ENCODE measurements at regions not wholly inside any gene's neighbourhood (a gene's known extent, or its start where the extent isn't known, plus 50 kb on each side); places are given as distances from the start of the nearest gene placed in this dataset.

DNA sequence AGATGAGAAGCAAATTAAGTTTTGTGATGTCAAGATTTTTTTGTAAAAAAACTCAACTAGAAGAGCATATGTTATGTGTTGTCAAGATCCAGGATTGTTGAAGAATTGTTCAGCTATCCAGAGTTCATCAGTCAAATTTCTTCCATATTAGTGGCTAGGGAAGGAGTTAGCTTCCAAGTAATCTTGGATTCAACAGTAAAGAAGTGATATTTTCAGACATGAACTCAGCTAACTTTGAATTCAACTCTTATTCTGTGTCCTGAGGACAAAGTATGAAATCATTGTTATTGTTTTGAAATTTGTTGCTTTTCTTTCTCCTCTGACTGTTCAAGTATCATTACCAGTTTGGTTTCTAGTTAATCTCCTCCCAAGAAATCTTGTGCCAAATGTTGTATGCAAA is 589.3 kb upstream of the NOVA1 start:
- Histone ChIP-seq H3K4me2 (replicated peaks; ENCODE audit: low read depth, low read length, poor library complexity, severe bottlenecking) (no peak overlapping the region), H3K27me3 (replicated peaks in 1 of 4; ENCODE audit: control extremely low read depth in 1 of 4, control insufficient read depth in 3 of 4, insufficient read depth in 4 of 4, low read length in 3 of 4) (no peaks in the 10 kb centered on the region), H4K20me1 (ENCODE audit: control insufficient read depth, insufficient read depth, low read length, poor library complexity, severe bottlenecking) (no peaks in the 10 kb centered on the region), H3K9me3 (ENCODE audit: control extremely low read depth in 1 of 3, control insufficient read depth in 2 of 3, insufficient read depth in 1 of 3, low read length in 2 of 3) (peaks cover 0 to 4% (median 0%) of the 10 kb centered on the region in 3 donors), H3K4me1 (ENCODE audit: control insufficient read depth in 2 of 2, insufficient read depth in 2 of 2, low read length in 2 of 2) (no peaks in the 10 kb centered on the region), H2AFZ (ENCODE audit: insufficient read depth, low read depth, low read length, poor library complexity, severe bottlenecking) (no peak overlapping the region), H3K4me3 (ENCODE audit: control extremely low read depth in 1 of 5, extremely low read depth in 1 of 5, insufficient read depth in 1 of 5, low read depth in 2 of 5, low read length in 4 of 5) (no peak overlapping the region), H3K9ac (ENCODE audit: low read length) (no peak overlapping the region), H3K36me3 (replicated peaks in 1 of 2; ENCODE audit: control extremely low read depth in 1 of 2, control insufficient read depth in 1 of 2, extremely low read depth in 1 of 2, insufficient read depth in 2 of 2, low read length in 1 of 2) (no peaks in the 10 kb centered on the region), H3K27ac (ENCODE audit: low read length in 2 of 2) (no peak overlapping the region), H3K79me2 (ENCODE audit: control insufficient read depth, insufficient read depth, low read length) (no peaks in the 10 kb centered on the region)
- CTCF ChIA-PET = no interaction called here
- Mint-ChIP-seq H3K9me3 (ENCODE audit: insufficient read depth) (peaks cover 3% of the 10 kb centered on the region), H3K27me3 (no peaks in the 10 kb centered on the region), H3K4me1 (no peaks in the 10 kb centered on the region), H3K4me3 (no peak overlapping the region), H3K27ac (no peak overlapping the region)
- no peak for DNase-seq
- TF ChIP-seq EZH2 (IDR thresholded peaks at IDR 0.05; ENCODE audit: borderline replicate concordance, insufficient read depth, low read depth, low read length, poor library complexity, severe bottlenecking) = no peak
- TF ChIP-seq, protein P1, sequence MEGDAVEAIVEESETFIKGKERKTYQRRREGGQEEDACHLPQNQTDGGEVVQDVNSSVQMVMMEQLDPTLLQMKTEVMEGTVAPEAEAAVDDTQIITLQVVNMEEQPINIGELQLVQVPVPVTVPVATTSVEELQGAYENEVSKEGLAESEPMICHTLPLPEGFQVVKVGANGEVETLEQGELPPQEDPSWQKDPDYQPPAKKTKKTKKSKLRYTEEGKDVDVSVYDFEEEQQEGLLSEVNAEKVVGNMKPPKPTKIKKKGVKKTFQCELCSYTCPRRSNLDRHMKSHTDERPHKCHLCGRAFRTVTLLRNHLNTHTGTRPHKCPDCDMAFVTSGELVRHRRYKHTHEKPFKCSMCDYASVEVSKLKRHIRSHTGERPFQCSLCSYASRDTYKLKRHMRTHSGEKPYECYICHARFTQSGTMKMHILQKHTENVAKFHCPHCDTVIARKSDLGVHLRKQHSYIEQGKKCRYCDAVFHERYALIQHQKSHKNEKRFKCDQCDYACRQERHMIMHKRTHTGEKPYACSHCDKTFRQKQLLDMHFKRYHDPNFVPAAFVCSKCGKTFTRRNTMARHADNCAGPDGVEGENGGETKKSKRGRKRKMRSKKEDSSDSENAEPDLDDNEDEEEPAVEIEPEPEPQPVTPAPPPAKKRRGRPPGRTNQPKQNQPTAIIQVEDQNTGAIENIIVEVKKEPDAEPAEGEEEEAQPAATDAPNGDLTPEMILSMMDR (IDR thresholded peaks at IDR 0.05) = no peak
- POLR2A ChIA-PET = no interaction called here
- intact Hi-C loops (cut with micrococcal nuclease) = no loop called here
- no peak for ATAC-seq (ENCODE audit: low read depth)

DNA sequence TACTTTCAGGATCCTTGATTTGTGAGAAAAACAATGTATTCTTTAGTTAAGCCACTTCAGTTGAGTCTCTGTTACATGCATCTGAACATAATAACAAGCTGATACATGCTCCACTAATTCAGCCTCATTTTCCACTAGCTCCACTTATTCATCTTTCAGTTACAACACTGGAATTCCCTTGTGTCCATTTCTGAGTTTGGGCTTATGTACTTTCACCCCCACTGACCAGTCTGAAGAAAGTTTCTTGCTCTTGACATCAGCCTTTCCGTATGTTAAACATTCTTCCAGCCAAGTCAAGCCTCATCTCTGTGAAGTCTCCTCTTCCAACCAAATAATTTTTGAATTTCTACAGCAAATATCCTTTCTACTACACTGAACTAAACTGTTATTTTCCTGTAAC is 592.5 kb upstream of the NOVA1 start:
- Histone ChIP-seq H2AFZ (ENCODE audit: insufficient read depth, low read depth, low read length, poor library complexity, severe bottlenecking) (no peak overlapping the region), H4K20me1 (ENCODE audit: control insufficient read depth, insufficient read depth, low read length, poor library complexity, severe bottlenecking) (no peaks in the 10 kb centered on the region), H3K4me1 (ENCODE audit: control insufficient read depth in 2 of 2, insufficient read depth in 2 of 2, low read length in 2 of 2) (no peaks in the 10 kb centered on the region), H3K27me3 (replicated peaks in 1 of 4; ENCODE audit: control extremely low read depth in 1 of 4, control insufficient read depth in 3 of 4, insufficient read depth in 4 of 4, low read length in 3 of 4) (no peaks in the 10 kb centered on the region), H3K27ac (ENCODE audit: low read length in 2 of 2) (no peak overlapping the region), H3K36me3 (replicated peaks in 1 of 2; ENCODE audit: control extremely low read depth in 1 of 2, control insufficient read depth in 1 of 2, extremely low read depth in 1 of 2, insufficient read depth in 2 of 2, low read length in 1 of 2) (no peaks in the 10 kb centered on the region), H3K4me2 (replicated peaks; ENCODE audit: low read depth, low read length, poor library complexity, severe bottlenecking) (no peak overlapping the region), H3K9me3 (ENCODE audit: control extremely low read depth in 1 of 3, control insufficient read depth in 2 of 3, insufficient read depth in 1 of 3, low read length in 2 of 3) (peaks cover 0 to 4% (median 0%) of the 10 kb centered on the region in 3 donors), H3K4me3 (ENCODE audit: control extremely low read depth in 1 of 5, extremely low read depth in 1 of 5, insufficient read depth in 1 of 5, low read depth in 2 of 5, low read length in 4 of 5) (no peak overlapping the region), H3K79me2 (ENCODE audit: control insufficient read depth, insufficient read depth, low read length) (no peaks in the 10 kb centered on the region), H3K9ac (ENCODE audit: low read length) (no peak overlapping the region)
- TF ChIP-seq, protein P1 (IDR thresholded peaks at IDR 0.05) = no peak
- no peak for TF ChIP-seq EZH2 (IDR thresholded peaks at IDR 0.05; ENCODE audit: borderline replicate concordance, insufficient read depth, low read depth, low read length, poor library complexity, severe bottlenecking)
- POLR2A ChIA-PET = no interaction called here
- CTCF ChIA-PET = no interaction called here
- no peak for DNase-seq
- Mint-ChIP-seq H3K9me3 (ENCODE audit: insufficient read depth) (peaks cover 3% of the 10 kb centered on the region), H3K4me3 (no peak overlapping the region), H3K4me1 (no peaks in the 10 kb centered on the region), H3K27me3 (no peaks in the 10 kb centered on the region), H3K27ac (no peak overlapping the region)
- intact Hi-C loops (cut with micrococcal nuclease) = no loop called here
- 89% methylated on average over 1 of the region's 1 CpG for WGBS (ENCODE audit: insufficient coverage)
- no peak for ATAC-seq (ENCODE audit: low read depth)
